ENCODE measurements at regions not wholly inside any gene's neighbourhood (a gene's known extent, or its start where the extent isn't known, plus 50 kb on each side); places are given as distances from the start of the nearest gene placed in this dataset.

DNA sequence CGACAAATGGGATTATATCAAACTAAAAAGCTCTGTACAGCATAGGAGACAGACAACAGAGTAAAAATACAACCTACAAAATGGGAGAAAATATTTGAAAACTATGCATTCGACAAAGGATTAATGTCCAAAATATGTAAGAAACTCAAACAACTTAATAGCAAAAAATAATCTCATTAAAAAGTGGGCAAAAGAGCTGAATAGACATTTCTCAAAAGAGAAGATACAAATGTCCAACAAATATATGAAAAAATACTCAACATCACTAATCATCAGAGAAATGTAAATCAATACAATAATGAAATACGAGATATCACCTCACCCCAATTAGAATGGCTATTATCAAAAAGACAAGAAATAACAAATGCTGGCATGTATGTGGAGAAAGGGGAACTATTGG, 272.9 kb downstream of the KLHL13 start:
- TF ChIP-seq, protein P1, sequence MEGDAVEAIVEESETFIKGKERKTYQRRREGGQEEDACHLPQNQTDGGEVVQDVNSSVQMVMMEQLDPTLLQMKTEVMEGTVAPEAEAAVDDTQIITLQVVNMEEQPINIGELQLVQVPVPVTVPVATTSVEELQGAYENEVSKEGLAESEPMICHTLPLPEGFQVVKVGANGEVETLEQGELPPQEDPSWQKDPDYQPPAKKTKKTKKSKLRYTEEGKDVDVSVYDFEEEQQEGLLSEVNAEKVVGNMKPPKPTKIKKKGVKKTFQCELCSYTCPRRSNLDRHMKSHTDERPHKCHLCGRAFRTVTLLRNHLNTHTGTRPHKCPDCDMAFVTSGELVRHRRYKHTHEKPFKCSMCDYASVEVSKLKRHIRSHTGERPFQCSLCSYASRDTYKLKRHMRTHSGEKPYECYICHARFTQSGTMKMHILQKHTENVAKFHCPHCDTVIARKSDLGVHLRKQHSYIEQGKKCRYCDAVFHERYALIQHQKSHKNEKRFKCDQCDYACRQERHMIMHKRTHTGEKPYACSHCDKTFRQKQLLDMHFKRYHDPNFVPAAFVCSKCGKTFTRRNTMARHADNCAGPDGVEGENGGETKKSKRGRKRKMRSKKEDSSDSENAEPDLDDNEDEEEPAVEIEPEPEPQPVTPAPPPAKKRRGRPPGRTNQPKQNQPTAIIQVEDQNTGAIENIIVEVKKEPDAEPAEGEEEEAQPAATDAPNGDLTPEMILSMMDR (IDR thresholded peaks at IDR 0.05): no peak
- no peak for TF ChIP-seq POLR2A (IDR thresholded peaks at IDR 0.05)

DNA sequence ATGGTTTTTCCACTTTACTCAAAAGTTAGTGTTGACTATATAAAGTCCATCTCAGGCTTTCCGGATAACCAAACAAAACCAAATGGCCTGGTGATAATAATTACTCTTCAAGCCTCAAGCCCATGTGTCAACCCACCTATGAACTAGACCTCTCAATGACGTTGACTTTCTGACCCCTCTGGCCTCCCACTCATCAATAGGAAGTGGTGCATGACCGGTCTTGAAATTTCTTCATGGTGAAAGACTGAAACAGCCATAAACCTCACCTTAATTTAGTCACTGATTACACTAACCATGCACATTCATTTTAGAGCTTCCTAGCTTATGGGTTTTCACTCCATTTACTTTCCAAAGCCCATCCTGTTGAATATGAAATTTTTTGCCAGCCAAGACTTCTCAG, 276.0 kb downstream of the KLHL13 start:
- DNase-seq: no peak
- no peaks in the 10 kb centered on the region for H3K4me1 ChIP-seq
- H3K36me3 ChIP-seq: no peaks in the 10 kb centered on the region
- no peaks in the 10 kb centered on the region for H3K9me3 ChIP-seq
- no peaks in the 10 kb centered on the region for H3K27me3 ChIP-seq
- H3K4me3 ChIP-seq (replicated peaks in 1 of 3): no peak overlapping the region
- intact Hi-C loops (cut with DNase I): no loop called here
- WGBS, 2 donors: 44 to 52% methylated on average over 3 of the region's 3 CpGs
- H3K27ac ChIP-seq: no peak overlapping the region
- TF ChIP-seq, protein P1 (IDR thresholded peaks at IDR 0.05): no peak
- no peak for TF ChIP-seq POLR2A (IDR thresholded peaks at IDR 0.05)

More for the DNA sequence above, 272.9 kb downstream of the KLHL13 start:
- H3K4me1 ChIP-seq: no peaks in the 10 kb centered on the region
- WGBS, 2 donors: 87 to 92% methylated on average over 3 of the region's 3 CpGs
- intact Hi-C loops (cut with DNase I): no loop called here
- H3K27me3 ChIP-seq: no peaks in the 10 kb centered on the region
- no peak overlapping the region for H3K27ac ChIP-seq
- H3K36me3 ChIP-seq: no peaks in the 10 kb centered on the region
- no peak overlapping the region for H3K4me3 ChIP-seq (replicated peaks in 1 of 3)
- H3K9me3 ChIP-seq: no peaks in the 10 kb centered on the region
- DNase-seq: no peak

DNA sequence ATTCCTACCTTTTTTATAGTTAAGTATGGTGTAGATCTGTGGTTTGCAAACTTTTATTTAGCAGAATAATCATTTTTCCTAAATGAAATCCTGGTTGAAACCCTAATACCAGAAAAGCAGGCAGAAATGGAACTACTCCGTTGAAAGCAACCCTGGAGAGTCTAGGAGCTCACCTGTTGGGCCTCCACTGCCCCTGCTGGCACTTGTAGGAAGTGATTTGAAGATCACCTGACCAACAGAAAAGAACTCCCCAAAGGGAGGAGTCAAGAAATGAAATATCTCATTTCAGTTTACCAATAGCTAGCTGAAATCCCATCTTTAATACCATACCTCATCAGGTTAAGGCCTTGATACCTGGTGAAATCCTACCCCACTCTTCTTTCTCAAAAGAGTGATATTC, 277.1 kb downstream of the KLHL13 start:
- intact Hi-C loops (cut with DNase I): no loop called here
- H3K4me3 ChIP-seq (replicated peaks in 1 of 3): no peak overlapping the region
- no peaks in the 10 kb centered on the region for H3K9me3 ChIP-seq
- 78 to 92% methylated on average over 1 of the region's 1 CpG for WGBS, 2 donors
- no peaks in the 10 kb centered on the region for H3K27me3 ChIP-seq
- no peak overlapping the region for H3K27ac ChIP-seq
- H3K4me1 ChIP-seq: no peaks in the 10 kb centered on the region
- TF ChIP-seq POLR2A (IDR thresholded peaks at IDR 0.05): no peak
- TF ChIP-seq, protein P1 (IDR thresholded peaks at IDR 0.05): no peak
- no peak for DNase-seq
- no peaks in the 10 kb centered on the region for H3K36me3 ChIP-seq

DNA sequence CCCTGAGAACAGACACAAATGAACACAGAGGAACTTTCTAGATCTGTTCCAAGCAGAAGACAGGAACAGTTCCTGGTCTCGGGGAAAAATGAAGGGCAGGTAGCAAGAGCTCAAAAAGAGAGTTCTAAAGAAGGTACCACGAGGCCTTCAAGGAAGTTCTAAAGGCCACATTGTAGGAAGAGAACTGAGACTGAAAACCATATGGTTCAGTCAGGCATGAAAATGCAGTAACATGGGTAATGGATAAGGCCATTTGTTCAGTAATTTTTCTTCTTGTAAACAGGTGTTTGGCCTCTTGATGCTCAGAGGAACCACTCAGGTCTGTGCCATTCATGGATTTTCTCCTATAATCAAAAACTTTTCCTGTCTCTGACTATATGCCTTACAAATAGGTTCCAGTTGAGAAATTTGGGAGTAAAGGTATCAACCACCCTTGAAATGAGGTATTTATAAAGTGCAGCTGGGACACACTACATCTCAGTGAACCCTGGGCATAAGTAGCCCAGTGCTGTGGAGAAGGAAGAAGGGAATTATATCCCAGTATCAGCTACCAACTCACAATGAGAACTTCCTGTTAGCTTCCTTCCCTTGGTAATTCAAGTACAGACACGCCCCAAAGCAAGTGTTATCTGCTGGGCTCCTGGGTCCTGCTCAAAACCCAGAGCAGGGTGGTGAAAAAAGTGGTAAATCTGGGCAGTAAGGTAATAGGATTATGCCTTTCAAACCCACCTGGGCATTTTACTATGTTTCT, 277.9 kb downstream of the KLHL13 start:
- H3K27ac ChIP-seq: no peak overlapping the region

DNA sequence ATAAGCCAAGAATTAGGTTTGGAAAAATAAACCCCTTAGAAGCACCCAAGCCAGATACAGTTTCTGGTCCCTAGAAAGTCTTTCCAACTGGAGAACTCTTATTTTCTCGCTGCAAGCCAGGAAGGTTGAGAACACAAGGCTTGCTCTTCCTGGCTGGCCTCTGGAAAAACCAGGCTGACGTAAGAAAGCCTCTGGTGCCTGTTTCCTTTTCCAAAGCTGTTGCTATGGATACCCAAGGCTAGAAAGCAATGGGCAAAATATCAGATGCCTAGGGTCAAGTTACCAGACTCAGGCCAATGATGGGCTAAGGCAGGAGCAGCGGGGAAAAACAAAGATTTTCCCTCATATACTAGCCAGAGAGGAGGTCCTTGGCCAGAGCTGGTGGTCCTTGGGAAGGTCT, 281.6 kb downstream of the KLHL13 start:
- no peak overlapping the region for H3K4me3 ChIP-seq (replicated peaks in 1 of 3)
- no peaks in the 10 kb centered on the region for H3K9me3 ChIP-seq
- H3K27me3 ChIP-seq: no peaks in the 10 kb centered on the region
- H3K27ac ChIP-seq: no peak overlapping the region
- no peak for DNase-seq
- no peaks in the 10 kb centered on the region for H3K36me3 ChIP-seq
- intact Hi-C loops (cut with DNase I): no loop called here
- no peak for TF ChIP-seq POLR2A (IDR thresholded peaks at IDR 0.05)
- TF ChIP-seq, protein P1 (IDR thresholded peaks at IDR 0.05): no peak
- WGBS, 2 donors: 40 to 48% methylated on average over 3 of the region's 3 CpGs
- no peaks in the 10 kb centered on the region for H3K4me1 ChIP-seq

More for the DNA sequence above, 277.9 kb downstream of the KLHL13 start:
- intact Hi-C loops (cut with DNase I): no loop called here
- Histone ChIP-seq H3K27me3 (no peaks in the 10 kb centered on the region), H3K9me3 (no peaks in the 10 kb centered on the region), H3K4me1 (no peaks in the 10 kb centered on the region), H3K4me3 (replicated peaks in 1 of 3) (no peak overlapping the region), H3K36me3 (no peaks in the 10 kb centered on the region)
- WGBS, 2 donors: 85 to 87% methylated on average over 2 to 3 of the region's 3 CpGs
- DNase-seq: no peak
- no peak for TF ChIP-seq POLR2A (IDR thresholded peaks at IDR 0.05)
- TF ChIP-seq, protein P1 (IDR thresholded peaks at IDR 0.05): no peak
